SK-N-SH (cell line): ENCODE measurements at regions not wholly inside any gene's neighbourhood (a gene's known extent, or its start where the extent isn't known, plus 50 kb on each side); places are given as distances from the start of the nearest gene placed in this dataset.

ENCODE experiments used
- CTCF ChIP-seq: fragments of 200-600 bp; sonication (generic); IDR thresholded peaks from 2 replicates; pipeline ENCODE4 v1.6.1; 2017; ENCODE audit warnings: antibody characterized with exemption, mild to moderate bottlenecking, moderate library complexity
- PBX3 ChIP-seq: IDR thresholded peaks from 2 replicates; pipeline ENCODE4; 2012
- RAD21 ChIP-seq: IDR thresholded peaks from 2 replicates; pipeline ENCODE4 v1.6.1; 2012; ENCODE audit warnings: mild to moderate bottlenecking, low read length
- REST ChIP-seq: IDR thresholded peaks from 2 replicates; pipeline ENCODE4 v1.6.1; 2012; ENCODE audit warnings: mild to moderate bottlenecking, low read depth, low read length, moderate library complexity
- TAF1 ChIP-seq: IDR thresholded peaks from 2 replicates; pipeline ENCODE4 v1.6.1; 2012; ENCODE audit warnings: low read depth, mild to moderate bottlenecking, low read length, moderate library complexity, borderline replicate concordance

- no peak for TF ChIP-seq CTCF
- TF ChIP-seq REST, result no peak
- TF ChIP-seq TAF1, result no peak
- no peak for TF ChIP-seq RAD21
- TF ChIP-seq PBX3, result no peak
Observed at GRCh38 chr11:23563591-23563990, 703.3 kb upstream of the CCDC179 start.
